GM19468 (cell line): ENCODE measurements at regions not wholly inside any gene's neighbourhood (a gene's known extent, or its start where the extent isn't known, plus 50 kb on each side); places are given as distances from the start of the nearest gene placed in this dataset.

ENCODE experiments used
- ATAC-seq: cut with Tn5 transposase; IDR thresholded peaks from one replicate; pipeline ENCODE4 v1.9.1; 2021; ENCODE audit warnings: mild to moderate bottlenecking, moderate library complexity, moderate number of reproducible peaks; ENCODE audit not compliant: unreplicated experiment; ENCODE audit errors: extremely low read depth

- ATAC-seq = no peak
These were observed 700.7 kb downstream of the RNF144B start for GRCh38 chr6:19087897-19088296.

- ATAC-seq = no peak
These were observed 713.6 kb downstream of the RNF144B start for GRCh38 chr6:19100752-19101151.

DNA sequence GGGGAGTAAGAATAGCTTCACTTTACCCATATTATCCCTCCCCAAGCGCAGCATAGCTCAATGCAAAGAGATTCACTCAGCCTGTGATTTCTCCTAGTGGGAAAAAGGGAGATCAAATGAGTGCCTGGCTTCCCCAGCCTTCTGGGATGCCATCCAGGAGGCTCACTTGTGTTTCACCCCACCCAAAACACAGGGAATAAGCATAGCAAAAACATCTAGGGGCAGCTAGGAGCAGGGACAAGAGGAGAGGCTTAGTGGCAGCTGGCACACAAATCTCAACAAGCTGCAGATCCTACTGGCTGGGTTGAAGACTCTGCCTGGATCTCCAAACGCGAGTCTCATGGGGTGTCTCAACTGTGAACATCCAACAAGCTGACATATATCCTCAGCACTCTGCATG is 715.8 kb downstream of the RNF144B start:
- ATAC-seq = no peak

- ATAC-seq = no peak
These were observed 720.3 kb downstream of the RNF144B start for GRCh38 chr6:19107468-19107867.

DNA sequence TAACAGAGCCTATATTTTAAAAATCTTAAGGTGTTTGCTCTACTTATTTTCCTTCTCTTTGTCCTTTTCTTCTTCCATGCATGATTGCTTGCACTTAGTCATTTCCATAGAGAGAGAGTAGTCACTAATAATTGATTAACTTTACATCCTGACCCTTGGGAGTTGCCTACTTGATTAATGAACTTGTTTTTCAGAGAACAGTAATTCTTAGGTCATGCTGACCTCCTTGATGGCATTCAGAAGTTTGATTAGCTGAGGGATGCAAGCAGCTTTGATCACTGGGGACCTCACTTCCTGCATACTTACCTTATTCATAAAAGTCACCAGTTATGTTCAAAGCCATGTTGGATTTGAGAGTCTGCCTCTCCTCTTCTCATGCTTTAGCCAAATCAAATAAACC is 715.6 kb upstream of the ID4 start:
- ATAC-seq = no peak

GRCh38 chr6:19127081-19127480 is 710.1 kb upstream of the ID4 start:
- no peak for ATAC-seq

DNA sequence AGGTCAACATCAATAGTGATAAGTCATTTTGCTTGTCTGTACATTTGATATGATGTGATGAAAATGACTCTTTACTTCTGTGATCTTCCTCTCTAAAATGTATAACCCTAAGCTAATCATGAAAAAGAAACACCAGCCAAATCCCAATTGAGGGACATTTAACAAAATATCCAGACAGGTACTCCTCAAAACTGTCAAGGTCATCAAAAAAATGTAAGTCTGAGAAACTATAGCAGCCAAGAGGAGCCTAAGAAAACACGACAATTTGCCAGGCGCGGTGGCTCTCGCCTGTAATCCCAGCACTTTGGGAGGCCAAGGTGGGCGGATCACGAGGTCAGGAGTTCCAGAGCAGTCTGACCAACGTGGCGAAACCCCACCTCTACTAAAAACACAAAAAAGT is 708.5 kb upstream of the ID4 start:
- no peak for ATAC-seq

GRCh38 chr6:19135706-19136105 is 701.5 kb upstream of the ID4 start:
- ATAC-seq = no peak

DNA sequence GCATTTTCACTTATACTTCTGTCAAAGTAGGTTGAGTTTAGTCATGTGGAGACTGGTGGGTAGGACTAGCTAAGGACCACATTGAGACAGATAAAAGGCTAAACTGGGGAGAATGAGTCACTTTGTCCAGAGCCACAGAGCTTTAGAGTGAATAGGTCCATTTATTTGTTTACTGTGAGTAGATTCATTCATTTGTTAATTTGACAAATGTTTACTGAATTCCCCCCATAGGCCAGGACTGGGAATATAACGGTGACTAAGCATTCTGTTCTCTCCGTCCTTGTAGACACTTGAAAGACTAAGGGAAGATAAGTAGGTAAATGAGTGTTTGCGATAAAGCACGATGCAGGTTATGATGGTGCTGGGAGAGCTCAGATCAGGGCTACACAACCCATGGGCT is 699.7 kb upstream of the ID4 start:
- no peak for ATAC-seq

- ATAC-seq = no peak
These were observed 694.9 kb upstream of the ID4 start for GRCh38 chr6:19142275-19142674.

DNA sequence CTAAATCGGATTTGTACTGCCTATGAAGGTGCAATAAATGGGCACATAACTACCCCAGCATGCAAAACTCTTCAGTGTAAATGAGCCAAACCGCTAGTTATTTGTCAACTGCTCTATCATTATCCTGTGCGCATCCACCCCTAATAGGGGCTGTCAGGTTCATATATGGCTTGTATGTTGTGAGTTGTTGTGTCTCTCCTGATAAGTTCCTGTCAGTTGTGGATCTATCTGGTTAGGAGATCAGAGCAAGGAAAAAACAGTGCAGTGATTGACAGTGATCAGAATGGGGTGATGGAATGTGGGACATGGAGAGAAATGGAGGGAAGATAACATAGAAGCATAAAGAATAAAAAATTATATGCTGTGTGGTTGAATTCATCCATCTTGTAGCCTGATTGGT is 686.9 kb upstream of the ID4 start:
- no peak for ATAC-seq

DNA sequence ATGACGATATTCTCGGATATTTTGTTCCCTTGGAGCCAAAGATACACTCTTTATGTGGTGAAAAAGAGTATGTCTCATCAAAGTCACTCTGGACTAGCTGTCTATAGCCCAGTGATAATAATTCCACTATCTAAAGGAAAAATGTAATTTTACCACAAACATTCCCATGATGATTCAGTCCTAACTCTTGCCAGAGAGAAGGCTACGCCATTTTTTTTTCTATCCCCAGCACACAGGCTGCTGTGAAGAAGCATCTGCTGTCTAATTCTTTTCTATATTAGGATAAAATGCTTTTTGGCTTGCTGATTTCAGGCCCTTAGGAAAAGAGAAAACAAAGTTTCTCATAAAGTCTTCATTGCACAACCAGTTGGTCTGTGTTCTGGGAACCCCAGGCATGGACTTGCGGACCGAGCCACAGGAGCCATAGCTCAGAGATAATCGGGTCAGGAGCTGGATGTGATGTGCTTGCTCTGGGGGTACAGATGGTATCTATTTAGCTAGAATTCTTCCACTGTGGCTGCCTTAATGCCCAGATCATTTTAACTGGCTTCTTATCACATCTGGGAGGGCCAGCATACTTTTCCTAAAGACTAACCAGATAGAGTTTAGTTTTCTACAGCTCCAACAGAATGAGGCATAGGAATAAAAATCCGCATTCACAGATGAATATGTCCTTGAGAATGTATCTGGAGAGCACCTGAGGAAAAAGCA is 683.7 kb upstream of the ID4 start:
- no peak for ATAC-seq

DNA sequence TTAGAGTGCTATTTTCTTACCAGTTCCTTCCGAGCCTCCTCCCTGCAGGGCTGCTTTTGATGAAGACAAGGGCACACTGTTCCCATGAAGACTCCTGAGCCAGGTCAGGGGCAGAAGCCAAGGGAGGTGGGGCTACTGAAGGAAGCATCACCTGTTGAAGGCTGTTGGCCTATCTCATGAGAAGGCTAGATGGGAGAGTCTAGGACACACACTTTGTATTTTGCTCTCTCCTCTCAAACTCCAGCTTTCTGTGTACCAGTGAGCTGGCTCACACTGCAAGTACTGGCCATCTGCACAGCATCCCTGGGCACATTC is 683.2 kb upstream of the ID4 start:
- no peak for ATAC-seq

GRCh38 chr6:19156443-19156842 is 680.7 kb upstream of the ID4 start:
- ATAC-seq = no peak

DNA sequence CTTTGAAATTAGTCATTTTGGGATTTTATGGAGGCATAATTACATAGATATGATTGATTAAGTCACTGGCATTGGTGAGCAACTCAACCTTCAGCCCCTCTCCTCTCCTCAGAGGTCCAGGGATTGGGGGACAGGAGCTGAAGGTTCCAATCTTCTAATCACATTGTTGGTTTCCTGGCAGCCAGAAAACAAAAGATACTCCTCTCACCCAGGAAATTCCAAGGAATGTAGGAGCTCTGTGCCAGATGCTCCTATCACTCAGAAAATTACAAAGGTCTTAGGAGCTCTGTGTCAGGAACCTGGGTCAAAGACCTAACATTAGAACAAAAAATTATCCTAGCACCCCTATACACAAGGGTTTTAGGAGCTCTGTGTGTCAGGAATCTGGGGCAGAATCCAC is 679.7 kb upstream of the ID4 start:
- no peak for ATAC-seq

DNA sequence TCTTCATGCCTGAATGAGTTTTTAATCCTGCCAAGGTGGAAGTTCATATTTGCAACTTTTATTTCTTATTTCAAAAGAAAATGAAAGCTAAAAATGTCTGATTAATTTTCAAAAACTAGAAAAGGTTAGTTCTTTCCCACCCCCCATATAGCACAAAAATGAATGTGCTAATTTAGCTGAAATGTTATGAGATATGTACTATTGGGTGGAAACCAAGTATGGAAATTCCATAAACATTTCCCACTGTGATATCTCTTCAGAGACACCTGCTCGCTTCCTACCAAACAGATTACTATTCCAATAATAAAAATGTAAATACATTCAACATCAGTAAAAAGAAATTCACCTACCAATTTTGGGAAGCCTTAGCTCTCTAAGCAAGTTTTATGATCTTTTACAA is 678.6 kb upstream of the ID4 start:
- no peak for ATAC-seq

GRCh38 chr6:19159089-19159488 is 678.1 kb upstream of the ID4 start:
- no peak for ATAC-seq

GRCh38 chr6:19159561-19159960 is 677.6 kb upstream of the ID4 start:
- no peak for ATAC-seq

DNA sequence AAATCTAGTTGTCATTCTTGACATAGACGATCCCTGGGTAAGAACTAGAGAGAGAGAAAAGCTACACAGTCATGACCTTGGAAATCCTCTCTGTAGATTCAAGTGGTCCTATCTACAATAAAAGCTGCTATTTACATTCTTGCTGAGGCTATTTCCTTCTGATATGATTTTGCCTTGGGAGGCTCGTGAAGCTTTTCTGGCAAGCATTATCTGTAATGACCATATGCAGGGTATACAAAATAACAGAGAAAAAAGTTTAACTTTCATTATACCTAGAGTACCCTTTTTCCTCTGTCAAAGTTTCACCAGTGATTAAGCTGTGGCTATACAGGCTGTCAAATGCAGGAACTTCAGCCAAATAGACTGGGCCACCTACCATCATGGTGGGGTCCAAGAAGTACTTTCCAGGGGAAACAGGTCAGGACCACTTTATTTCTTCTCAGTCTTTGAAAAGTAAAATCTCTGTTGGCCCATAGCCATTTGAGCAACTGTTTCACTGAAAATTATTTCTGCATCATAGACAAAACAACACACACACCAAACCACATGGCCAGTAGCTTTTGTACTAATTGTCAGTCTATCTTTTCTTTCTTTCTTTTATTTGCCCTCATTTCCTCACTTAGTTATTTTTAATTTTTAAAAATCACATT is 677.0 kb upstream of the ID4 start:
- no peak for ATAC-seq

DNA sequence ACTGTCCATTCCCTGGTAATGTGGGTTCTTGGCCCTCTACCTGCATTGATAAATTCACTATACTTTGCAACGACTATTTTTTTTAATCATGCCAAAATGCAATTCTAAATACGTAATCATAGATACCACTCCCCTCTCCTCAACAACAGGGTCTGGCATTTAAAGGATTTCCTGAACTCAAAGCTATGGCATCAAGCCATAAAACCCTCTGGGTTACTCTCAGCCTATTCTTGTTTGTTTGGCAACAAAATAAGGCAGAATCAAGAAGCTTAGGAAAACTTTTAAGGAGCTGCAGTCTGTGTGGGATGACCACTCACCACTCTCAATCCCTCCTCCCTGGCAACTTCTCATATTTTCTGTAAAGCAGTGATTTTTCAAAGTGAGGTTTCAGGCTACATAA is 669.9 kb upstream of the ID4 start:
- no peak for ATAC-seq

GRCh38 chr6:19169366-19169765 is 667.8 kb upstream of the ID4 start:
- ATAC-seq = no peak

DNA sequence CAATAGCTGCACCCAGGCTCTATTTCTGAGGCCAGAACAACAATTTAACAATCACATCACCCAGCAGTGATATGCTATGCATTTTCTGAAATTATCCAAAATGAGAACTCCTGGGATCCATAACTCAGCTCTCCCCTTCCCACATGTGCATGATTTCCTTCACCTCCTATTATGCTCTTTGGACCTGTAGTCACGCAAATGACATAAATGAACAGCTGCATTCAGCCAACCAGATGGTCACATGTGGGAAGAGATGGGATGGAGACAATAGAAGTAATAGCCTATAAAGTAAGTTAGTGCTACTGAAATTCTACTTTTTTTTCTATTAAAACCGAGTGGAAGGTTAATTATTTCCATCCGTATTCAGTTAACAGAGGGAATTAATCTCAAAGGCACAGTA is 662.1 kb upstream of the ID4 start:
- ATAC-seq = no peak
